OCI-LY7 (cell line): ENCODE measurements at regions not wholly inside any gene's neighbourhood (a gene's known extent, or its start where the extent isn't known, plus 50 kb on each side); places are given as distances from the start of the nearest gene placed in this dataset.

ENCODE experiments used
- CTCF ChIP-seq: fragments of 200-600 bp; sonication (generic); conservative IDR thresholded peaks from 2 replicates; pipeline ENCODE4 v1.5.1; 2014; ENCODE audit warnings: mild to moderate bottlenecking, antibody characterized with exemption, low read length, moderate library complexity, mixed read lengths
- EZH2phosphoT487 ChIP-seq: fragments of 200-600 bp; sonication (generic); IDR thresholded peaks from 2 replicates; pipeline ENCODE4 v1.6.1; 2018; ENCODE audit warnings: low read depth, borderline replicate concordance, mild to moderate bottlenecking, mixed run types, antibody characterized with exemption, low read length, moderate library complexity, mixed read lengths

- no peak for TF ChIP-seq CTCF
- TF ChIP-seq EZH2phosphoT487: no peak
Observed at GRCh38 chr13:94784066-94784465, 71.7 kb upstream of the SOX21 start.
